ENCODE measurements at regions not wholly inside any gene's neighbourhood (a gene's known extent, or its start where the extent isn't known, plus 50 kb on each side); places are given as distances from the start of the nearest gene placed in this dataset.

GRCh38 chr14:30162066-30162465 lies 234.4 kb upstream of the PRKD1 start:
- no peak for TF ChIP-seq CTCF (IDR thresholded peaks at IDR 0.05)
- TF ChIP-seq POLR2A (IDR thresholded peaks at IDR 0.05): no peak

Measured in lower leg skin (tissue), 3 donors.